Endothelial cell of umbilical vein (primary cell): ENCODE measurements at regions not wholly inside any gene's neighbourhood (a gene's known extent, or its start where the extent isn't known, plus 50 kb on each side); places are given as distances from the start of the nearest gene placed in this dataset.

Source experiments
- BruUV-seq: library from RNA; stranded (reverse); fragments of 400-500 nt; replicated peaks from 2 replicates; lab custom pipeline; 2021; lab: Mats Ljungman, UMichigan
- CTCF ChIA-PET: fragments of 300-600, 350-600 bp; sonication (Branson Sonifier 250); formaldehyde crosslinking; loops from one replicate; lab custom pipeline; 2021; ENCODE audit warnings: antibody characterized with exemption, inconsistent platforms; lab: Charles Lee
- POLR2A ChIA-PET: fragments of 300-600, 350-600 bp; sonication (Branson Sonifier 250); formaldehyde crosslinking; loops from one replicate; lab custom pipeline; 2021; ENCODE audit warnings: antibody characterized with exemption, inconsistent platforms; lab: Charles Lee
- DNase-seq: peaks from one replicate; pipeline ENCODE4 v3.0.0-alpha.2; 2011; ENCODE audit warnings: low read depth, low spot score
- FAIRE-seq: peaks from 2 replicates; lab custom pipeline; 2011; peaks lifted over from hg19 to GRCh38; lab: Jason Lieb, UNC
- H2AFZ ChIP-seq: 2 replicates; pipeline ENCODE4 v1.6.0; 2012; ENCODE audit warnings: low read depth, low read length, control low read depth, inconsistent platforms
- H3K27ac ChIP-seq: 2 replicates; pipeline ENCODE4 v1.5.1; 2011; ENCODE audit warnings: low read depth, mild to moderate bottlenecking, control low read depth, low read length, moderate library complexity; ENCODE audit not compliant: insufficient read depth
- H3K27me3 ChIP-seq, 2 experiments: 2 replicates each; pipeline versions ENCODE4 v1.6.0 to v1.6.1; 2011; ENCODE audit warnings: low read length in 2 of 2, mixed read lengths in 1 of 2; ENCODE audit not compliant: control insufficient read depth in 2 of 2, insufficient read depth in 2 of 2
- H3K36me3 ChIP-seq, 2 experiments: 2 replicates in 1 of 2; 3 replicates in 1 of 2; pipeline ENCODE4 v1.5.1; 2011; ENCODE audit warnings: low read length in 2 of 2, mild to moderate bottlenecking in 1 of 2, moderate library complexity in 1 of 2; ENCODE audit not compliant: control insufficient read depth in 2 of 2, insufficient read depth in 2 of 2; ENCODE audit errors: extremely low read depth in 1 of 2
- H3K4me1 ChIP-seq: 3 replicates; pipeline ENCODE4 v1.5.1; 2011; ENCODE audit warnings: mild to moderate bottlenecking, low read length; ENCODE audit not compliant: control insufficient read depth, insufficient read depth; ENCODE audit errors: extremely low read depth
- H3K4me2 ChIP-seq: 2 replicates; pipeline ENCODE4 v1.6.1; 2011; ENCODE audit warnings: low read length, control low read depth, mixed read lengths; ENCODE audit not compliant: insufficient read depth
- H3K4me3 ChIP-seq, 3 experiments: fragments of 200-600 bp in 1 of 3; sonication (generic), shearing (Covaris generic) in 1 of 3; replicated peaks in 1 of 3; 2 replicates each; pipeline ENCODE4 v1.5.1; 2011 to 2016; ENCODE audit warnings: control low read depth in 3 of 3, low read length in 3 of 3, mild to moderate bottlenecking in 2 of 3, inconsistent platforms in 1 of 3, low read depth in 1 of 3, moderate library complexity in 1 of 3; ENCODE audit not compliant: insufficient read depth in 1 of 3
- H3K79me2 ChIP-seq: 2 replicates; pipeline ENCODE4 v1.6.0; 2012; ENCODE audit warnings: low read length, inconsistent platforms; ENCODE audit not compliant: control insufficient read depth, insufficient read depth
- H3K9ac ChIP-seq: replicated peaks from 2 replicates; pipeline ENCODE3; 2011; ENCODE audit warnings: low read length, control low read depth; ENCODE audit not compliant: insufficient read depth; ENCODE audit errors: extremely low read depth
- H3K9me1 ChIP-seq: replicated peaks from 3 replicates; pipeline ENCODE4 v1.6.0; 2011; ENCODE audit warnings: mild to moderate bottlenecking, low read length; ENCODE audit not compliant: control insufficient read depth, insufficient read depth; ENCODE audit errors: extremely low read depth
- H3K9me3 ChIP-seq: replicated peaks from 2 replicates; pipeline ENCODE4 v1.5.1; 2012; ENCODE audit warnings: low read length, inconsistent platforms; ENCODE audit not compliant: control insufficient read depth, insufficient read depth
- H4K20me1 ChIP-seq: replicated peaks from 2 replicates; pipeline ENCODE3; 2011; ENCODE audit warnings: mild to moderate bottlenecking, low read length; ENCODE audit not compliant: control insufficient read depth, insufficient read depth; ENCODE audit errors: extremely low read depth
- EZH2 ChIP-seq: IDR thresholded peaks from 2 replicates; pipeline ENCODE4 v1.6.1; 2012; ENCODE audit warnings: borderline replicate concordance, low read depth, mild to moderate bottlenecking, moderate library complexity, low read length, inconsistent platforms; ENCODE audit not compliant: severe bottlenecking
- FOS ChIP-seq: IDR thresholded peaks from 2 replicates; pipeline ENCODE4 v1.6.1; 2011; ENCODE audit warnings: mild to moderate bottlenecking, low read length, moderate library complexity, borderline replicate concordance; ENCODE audit not compliant: insufficient read depth
- GATA2 ChIP-seq: IDR thresholded peaks from 2 replicates; pipeline ENCODE4 v1.7.0; 2011; ENCODE audit warnings: low read depth, mild to moderate bottlenecking, moderate library complexity, mixed read lengths, low read length; ENCODE audit not compliant: insufficient read length, insufficient read depth
- JUN ChIP-seq: IDR thresholded peaks from 2 replicates; pipeline ENCODE4 v1.6.1; 2011; ENCODE audit warnings: borderline replicate concordance, low read depth; ENCODE audit not compliant: insufficient read length, insufficient read depth
- MAX ChIP-seq: IDR thresholded peaks from 2 replicates; pipeline ENCODE4 v1.6.1; 2011; ENCODE audit not compliant: insufficient read depth, insufficient read length
- MYC ChIP-seq: IDR thresholded peaks from one replicate; pipeline ENCODE4 v1.6.1; 2011; ENCODE audit warnings: mild to moderate bottlenecking, low read depth, low read length
- POLR2A ChIP-seq: IDR thresholded peaks from 2 replicates; pipeline ENCODE4 v1.6.1; 2012; ENCODE audit warnings: low read depth, mild to moderate bottlenecking, control low read depth, low read length
- POLR2AphosphoS5 ChIP-seq: IDR thresholded peaks from 2 replicates; pipeline ENCODE4 v1.6.1; 2012; ENCODE audit warnings: low read depth, mild to moderate bottlenecking, control low read depth, low read length, moderate library complexity; ENCODE audit not compliant: insufficient read depth
- dilution Hi-C: fragments of 300-500 bp; cut with MboI; formaldehyde crosslinking; loops from one replicate; pipeline ENCODE4 v1.15.0; 2019; ENCODE audit warnings: low sequenced_read_pairs; ENCODE audit not compliant: extremely low pct_ligation_motif_present
- intact Hi-C: fragments of 100-400 bp; cut with micrococcal nuclease; formaldehyde crosslinking; loops from one replicate; pipeline ENCODE4 v1.10.0; 2022
- TF ChIP-seq, protein P1 (sequence below), 2 donors: IDR thresholded peaks; 1 replicate in 1 of 2; 2 replicates in 1 of 2; pipeline ENCODE4 v1.5.1; 2011; ENCODE audit warnings: low read length in 2 of 2, mild to moderate bottlenecking in 2 of 2, moderate library complexity in 2 of 2, control low read depth in 1 of 2, inconsistent platforms in 1 of 2, low read depth in 1 of 2; ENCODE audit not compliant: insufficient read depth in 1 of 2; ENCODE audit errors: extremely low read depth in 1 of 2

DNA sequence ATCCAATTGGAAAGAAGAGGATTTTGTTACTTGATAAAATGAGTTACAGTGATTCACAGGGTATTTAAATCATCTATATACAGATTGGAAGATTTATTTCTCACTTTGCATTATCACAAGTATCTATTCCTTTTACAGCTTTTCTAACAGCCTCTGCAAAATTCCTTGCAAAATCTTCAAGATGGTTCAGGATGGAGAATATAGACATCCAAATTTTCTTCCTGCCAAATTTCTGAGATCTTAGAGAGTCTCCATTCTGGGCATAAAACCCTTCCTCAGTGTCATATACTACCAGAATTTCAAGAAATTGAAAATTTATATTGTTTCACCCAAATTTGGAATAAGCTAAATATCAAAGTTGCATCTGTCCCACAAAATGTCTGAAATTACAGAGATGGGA, 259.1 kb upstream of the FAM174A start:
- CTCF ChIA-PET, result interaction anchor here (0.9 kb wide), 1 partner anchor 12 kb away, joined by 3 read pairs; no protein-coding TSS in a partner anchor
- FAIRE-seq, result no peak
- POLR2A ChIA-PET, result no interaction called here

More for the DNA sequence above, 259.1 kb upstream of the FAM174A start:
- BruUV-seq, result no TSS peak
- Histone ChIP-seq H3K9me1 (no peaks in the 10 kb centered on the region), H3K27ac (no peak overlapping the region), H3K27me3 (no peaks in the 10 kb centered on the region), H3K9me3 (no peaks in the 10 kb centered on the region), H4K20me1 (no peaks in the 10 kb centered on the region), H3K4me2 (no peak overlapping the region), H3K4me1 (no peaks in the 10 kb centered on the region), H3K4me3 (no peak overlapping the region), H3K79me2 (no peaks in the 10 kb centered on the region), H3K36me3 (no peaks in the 10 kb centered on the region), H3K9ac (no peak overlapping the region), H2AFZ (no peak overlapping the region)
- no peak for DNase-seq
- intact Hi-C loops, result no loop called here
- no peak for TF ChIP-seq POLR2AphosphoS5
- TF ChIP-seq JUN, result no peak
- TF ChIP-seq FOS, result no peak
- TF ChIP-seq, protein P1, sequence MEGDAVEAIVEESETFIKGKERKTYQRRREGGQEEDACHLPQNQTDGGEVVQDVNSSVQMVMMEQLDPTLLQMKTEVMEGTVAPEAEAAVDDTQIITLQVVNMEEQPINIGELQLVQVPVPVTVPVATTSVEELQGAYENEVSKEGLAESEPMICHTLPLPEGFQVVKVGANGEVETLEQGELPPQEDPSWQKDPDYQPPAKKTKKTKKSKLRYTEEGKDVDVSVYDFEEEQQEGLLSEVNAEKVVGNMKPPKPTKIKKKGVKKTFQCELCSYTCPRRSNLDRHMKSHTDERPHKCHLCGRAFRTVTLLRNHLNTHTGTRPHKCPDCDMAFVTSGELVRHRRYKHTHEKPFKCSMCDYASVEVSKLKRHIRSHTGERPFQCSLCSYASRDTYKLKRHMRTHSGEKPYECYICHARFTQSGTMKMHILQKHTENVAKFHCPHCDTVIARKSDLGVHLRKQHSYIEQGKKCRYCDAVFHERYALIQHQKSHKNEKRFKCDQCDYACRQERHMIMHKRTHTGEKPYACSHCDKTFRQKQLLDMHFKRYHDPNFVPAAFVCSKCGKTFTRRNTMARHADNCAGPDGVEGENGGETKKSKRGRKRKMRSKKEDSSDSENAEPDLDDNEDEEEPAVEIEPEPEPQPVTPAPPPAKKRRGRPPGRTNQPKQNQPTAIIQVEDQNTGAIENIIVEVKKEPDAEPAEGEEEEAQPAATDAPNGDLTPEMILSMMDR (IDR thresholded peaks at IDR 0.05; ENCODE audit: extremely low read depth in 1 of 2, insufficient read depth in 1 of 2, low read depth in 1 of 2, low read length in 2 of 2), result no peak
- TF ChIP-seq GATA2, result no peak
- no peak for TF ChIP-seq POLR2A
- TF ChIP-seq MYC, result no peak
- no peak for TF ChIP-seq EZH2
- no peak for TF ChIP-seq MAX
- dilution Hi-C loops, result no loop called here
